Erythroblast (primary cell): ENCODE measurements at regions not wholly inside any gene's neighbourhood (a gene's known extent, or its start where the extent isn't known, plus 50 kb on each side); places are given as distances from the start of the nearest gene placed in this dataset.

Experiments used
- GATA1 ChIP-seq: IDR thresholded peaks from 2 replicates; pipeline ENCODE4 v1.6.1; 2011; ENCODE audit warnings: low read depth, mild to moderate bottlenecking, control low read depth, low read length, moderate library complexity
- POLR2A ChIP-seq: IDR thresholded peaks from 2 replicates; pipeline ENCODE4 v1.6.1; 2011; ENCODE audit warnings: mild to moderate bottlenecking, low read length

DNA sequence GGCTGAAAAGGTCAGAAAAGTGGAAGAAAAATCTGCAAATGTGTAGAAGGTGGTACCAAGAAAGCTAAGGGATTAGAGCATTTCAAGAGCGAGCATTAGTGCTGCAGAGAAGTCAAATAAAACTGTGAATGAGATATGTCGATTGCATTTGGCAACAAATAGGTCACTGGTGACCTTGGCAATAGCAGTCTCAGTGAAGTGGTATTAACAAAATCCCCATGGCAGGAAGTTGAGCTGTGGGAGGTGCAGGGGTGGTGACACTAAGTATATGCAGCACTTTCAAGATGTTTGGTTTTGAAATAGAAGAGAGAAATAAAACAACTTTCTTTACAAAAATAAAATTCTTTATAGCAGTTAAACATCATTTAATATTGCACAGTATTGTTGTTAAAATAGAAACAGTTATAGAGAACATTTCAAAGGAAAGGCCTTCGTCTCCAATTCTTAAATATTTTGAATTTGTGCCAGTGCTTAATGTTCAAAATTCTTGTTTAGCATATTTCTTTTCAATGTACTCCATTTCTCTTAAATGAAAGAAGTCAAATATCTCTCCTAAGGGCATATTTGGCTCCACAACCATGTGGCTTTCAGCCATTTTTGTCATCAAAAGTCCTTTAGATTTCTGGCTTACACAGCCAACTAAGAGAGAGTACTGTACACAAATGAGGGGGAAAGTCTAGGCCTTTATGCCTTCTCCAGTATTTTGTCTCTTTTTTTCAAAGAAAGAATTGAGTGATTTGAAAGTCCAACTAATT lies 443.0 kb upstream of the MMADHC start:
- no peak for TF ChIP-seq POLR2A
- TF ChIP-seq GATA1, result no peak
